Germinal center (tissue), 1 donor: ENCODE measurements at regions not wholly inside any gene's neighbourhood (a gene's known extent, or its start where the extent isn't known, plus 50 kb on each side); places are given as distances from the start of the nearest gene placed in this dataset.
"Not testable (repeated sequence)": the region's sequence is repeated elsewhere in the genome, so short reads cannot be mapped to it uniquely, and the experiment has no call there.

Experiments
- DNase-seq: peaks from one replicate; pipeline ENCODE4 v3.0.0; 2012; ENCODE audit warnings: mixed read lengths, low spot score

DNA sequence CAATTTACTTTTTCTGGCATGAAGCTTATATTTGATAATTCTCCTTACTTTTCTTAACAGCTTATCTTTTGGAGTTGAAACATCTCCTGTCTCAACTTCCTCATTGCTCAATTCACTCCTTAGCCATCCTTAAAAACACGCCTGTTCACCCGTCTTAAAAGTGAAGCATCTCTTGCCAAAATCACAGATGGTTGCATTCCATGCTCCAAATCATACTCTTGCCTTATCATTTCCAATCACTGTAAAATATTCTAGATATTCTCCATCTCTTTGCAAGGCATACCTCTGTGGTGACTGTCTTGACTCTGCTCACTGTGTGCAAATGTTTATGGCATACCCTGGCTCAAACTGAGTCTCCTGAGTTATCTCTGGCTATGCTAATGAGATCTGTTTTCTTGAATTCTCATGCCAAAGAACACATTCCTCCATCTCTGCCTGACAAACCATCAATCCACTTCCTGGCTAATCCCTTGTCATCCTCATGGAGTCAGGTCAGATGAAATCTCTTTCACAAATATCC, 1393.3 kb downstream of the CDY2B start:
- DNase-seq, result no peak

DNA sequence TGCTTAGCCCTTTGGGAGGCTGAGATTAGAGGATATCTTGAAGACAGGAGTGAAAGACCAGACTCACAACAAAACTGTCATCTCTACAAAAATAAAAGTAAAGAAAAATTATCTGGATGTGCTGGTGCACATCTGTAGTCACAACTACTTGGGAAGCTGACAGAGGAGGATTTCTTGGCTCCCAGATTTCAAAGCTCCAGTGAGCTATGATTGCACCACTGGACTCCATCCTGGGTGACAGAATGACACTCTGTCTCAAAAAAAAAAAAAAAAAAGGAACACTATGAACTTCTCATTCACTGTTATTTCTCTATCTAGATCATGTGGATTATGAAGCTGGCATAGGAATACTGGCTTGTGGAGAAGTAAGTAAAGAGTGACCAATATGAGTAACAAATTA, 1400.0 kb downstream of the CDY2B start:
- DNase-seq, result no peak

DNA sequence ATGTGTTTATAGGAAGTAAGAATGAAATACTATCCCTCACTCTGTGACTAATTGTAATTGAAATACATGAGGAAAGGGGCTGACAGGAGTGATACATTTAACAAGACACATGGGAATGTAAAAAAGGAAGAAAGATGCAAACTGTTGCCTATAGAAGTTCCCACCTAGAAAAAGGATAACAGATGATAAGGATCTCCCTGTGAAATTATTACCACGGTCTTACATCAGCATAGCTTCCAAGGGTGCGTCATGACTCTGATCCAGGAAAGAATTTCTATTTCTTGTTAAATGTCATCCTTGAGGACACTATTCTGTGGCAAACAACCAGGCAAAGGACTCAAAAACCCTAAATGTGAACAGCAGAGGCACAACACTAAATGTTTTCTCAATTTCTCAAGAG, 1406.0 kb downstream of the CDY2B start:
- no peak for DNase-seq

DNA sequence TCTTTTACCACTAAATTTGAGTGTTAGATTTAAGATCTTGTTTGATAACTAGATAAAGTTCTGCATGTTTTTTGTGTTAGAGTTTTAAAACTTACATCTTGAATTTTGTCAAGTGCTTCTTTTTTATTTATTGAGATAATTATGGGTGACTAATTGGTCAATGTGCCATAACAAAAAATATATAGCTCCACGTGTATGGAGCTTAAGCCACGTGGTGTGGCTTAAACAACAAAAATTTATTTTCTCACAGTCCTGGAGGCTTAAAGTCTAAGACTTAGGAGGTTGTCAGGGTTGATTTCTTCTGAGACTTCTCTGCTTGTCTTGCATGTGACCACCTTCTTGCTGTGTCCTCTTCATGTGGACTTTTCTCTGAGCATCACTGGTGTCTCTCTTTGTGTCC, 1425.2 kb downstream of the CDY2B start:
- no peak for DNase-seq

DNA sequence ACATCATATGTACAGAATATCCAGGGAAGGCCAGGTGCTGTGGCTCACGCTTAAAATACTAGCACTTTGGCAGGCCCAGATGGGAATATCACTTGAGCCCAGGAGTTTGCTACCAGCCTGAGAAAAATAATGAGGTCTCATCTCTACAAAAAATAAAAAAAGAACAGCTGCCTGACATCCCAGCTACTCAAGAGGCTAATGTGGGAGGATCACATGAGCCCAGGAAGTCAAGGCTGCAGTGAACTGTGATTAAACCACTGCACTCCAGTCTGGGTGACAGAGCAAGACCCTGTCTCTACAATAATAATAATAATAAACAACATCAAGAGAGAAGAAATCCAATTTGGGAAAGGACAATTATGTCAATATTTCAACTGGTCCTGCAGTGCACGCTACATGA, 1433.9 kb downstream of the CDY2B start:
- no peak for DNase-seq

DNA sequence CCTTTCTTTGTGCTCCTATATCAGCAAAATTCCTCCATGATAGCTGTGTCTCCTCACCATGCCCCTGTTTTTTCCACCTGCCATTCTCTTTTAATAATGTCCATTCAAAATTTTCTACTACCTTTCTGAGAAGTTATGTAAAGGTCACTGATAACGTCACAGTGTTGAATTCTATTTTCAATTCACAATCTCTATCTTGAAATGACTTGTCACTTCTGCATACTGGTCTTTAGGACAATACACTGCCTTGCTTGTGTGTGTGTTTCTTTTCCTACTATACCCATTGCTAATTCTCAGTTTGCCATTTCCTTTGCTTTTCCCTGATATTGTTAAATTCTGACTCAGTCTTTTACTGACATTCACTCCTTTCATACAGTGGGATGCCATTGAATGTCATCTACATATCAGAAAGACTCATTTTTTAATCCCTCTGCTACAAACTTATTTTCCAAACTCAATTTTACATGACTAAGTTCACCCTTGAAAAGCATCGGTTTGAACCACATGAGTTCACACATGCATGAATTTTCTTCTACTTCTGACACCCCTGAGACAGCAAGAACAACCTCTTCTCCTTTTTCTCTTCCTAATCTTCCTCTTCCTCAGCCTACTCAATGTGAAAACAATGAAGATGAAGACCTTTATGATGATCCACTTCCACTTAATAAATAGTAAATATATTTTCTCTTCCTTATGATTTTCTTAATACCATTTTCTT, 1470.7 kb downstream of the CDY2B start:
- not testable (repeated sequence) for DNase-seq

DNA sequence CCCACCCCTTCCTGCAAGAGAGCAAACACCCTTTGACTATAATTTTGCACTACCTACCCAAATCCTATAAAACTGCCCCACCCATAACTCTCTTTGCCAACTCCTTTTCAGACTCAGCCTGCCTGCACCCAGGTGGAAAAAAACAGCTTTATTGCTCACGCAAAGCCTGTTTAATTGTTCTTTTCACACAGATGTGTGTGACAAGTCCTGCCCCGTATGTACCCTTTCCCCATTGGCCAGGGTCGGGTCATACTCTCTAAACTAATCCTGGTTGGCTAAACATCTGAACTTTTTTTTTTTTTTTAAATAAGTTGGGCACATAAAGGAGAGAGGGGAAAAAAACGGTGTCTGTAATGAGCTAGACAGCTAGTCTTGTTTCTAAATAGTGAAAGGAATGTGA, 1500.6 kb downstream of the CDY2B start:
- not testable (repeated sequence) for DNase-seq

DNA sequence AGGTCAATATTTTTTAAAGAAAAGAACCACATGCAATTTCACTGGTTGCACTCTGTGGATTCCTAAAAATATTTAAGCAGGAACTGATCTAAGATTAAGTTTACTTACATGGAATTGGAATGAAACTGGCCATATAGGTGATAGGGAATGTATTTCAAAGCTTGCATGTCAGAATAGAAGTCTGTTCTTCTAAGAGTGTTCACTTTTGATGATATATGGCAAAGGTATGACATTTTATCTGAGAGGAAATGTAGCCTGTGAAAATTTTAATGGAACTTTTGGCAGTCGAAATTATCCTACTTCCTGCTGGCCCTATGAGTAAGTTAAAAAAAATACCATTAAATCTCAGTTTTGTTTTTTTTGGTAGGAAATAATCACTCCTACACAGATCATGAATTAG, 1538.4 kb downstream of the CDY2B start:
- DNase-seq, result not testable (repeated sequence)

DNA sequence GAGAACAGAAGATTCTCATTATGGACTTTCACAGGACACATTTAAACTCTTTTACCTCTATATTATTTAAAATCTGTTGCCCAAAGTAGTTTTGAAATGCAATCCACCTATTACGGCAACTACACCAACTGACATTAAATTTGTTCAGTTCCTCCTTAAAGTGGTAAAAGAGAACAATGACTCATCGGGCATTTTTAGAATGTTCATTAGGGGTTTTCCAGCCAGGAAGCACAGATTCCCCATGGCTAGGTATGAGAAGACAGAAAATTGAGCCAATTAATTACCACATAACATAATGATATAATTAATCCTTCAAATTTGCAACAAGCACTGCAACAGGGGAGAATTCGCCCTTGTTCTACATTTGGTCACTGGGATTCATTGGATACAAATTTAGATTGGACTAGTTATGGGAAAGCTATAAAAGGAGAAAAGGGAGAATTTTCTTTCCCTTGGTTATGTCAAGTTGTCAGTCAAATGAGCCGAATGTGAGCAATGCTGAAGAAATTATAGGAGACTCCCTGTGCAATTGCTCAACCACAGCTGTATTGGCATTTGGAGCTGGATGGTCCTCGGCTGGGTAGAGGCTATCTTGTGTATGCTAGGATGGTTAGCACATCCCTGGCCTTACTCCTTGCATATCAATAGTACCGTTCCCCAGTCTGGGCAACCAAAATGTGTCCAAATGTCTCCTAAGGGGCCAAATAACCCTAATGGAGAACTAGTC, 1549.8 kb downstream of the CDY2B start:
- not testable (repeated sequence) for DNase-seq

DNA sequence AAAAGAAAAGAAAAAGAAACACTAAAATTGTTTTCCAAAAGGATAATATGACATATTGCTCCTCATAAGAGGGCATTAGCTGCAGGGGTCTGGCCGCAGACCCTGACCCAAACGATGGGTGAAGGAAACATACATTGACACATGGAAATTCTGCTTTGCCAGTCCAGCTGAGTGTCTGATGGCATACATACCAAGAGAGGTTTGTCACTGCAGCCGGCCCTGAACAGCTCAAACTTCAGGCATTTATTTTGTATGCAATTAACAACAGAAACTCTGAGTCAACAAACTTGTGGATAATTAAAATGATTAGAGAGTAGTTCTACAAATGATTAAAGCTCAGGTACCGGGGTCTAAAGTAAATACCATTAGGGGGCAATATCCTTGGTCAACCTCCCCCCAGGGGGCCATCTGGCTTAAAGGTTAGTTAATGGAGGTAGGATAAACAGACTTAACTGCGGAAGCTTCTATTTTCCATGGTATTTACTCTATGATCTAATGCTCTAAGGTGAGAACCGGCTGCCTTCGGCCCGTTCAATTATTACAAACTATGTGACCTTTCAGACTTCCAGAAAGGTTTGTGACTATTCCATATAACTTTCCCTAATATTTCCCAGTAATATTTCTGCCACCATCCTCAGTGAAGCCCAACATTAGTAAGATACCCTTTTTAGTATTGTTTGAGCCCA, 1550.7 kb downstream of the CDY2B start:
- not testable (repeated sequence) for DNase-seq
